ENCODE measurements at regions not wholly inside any gene's neighbourhood (a gene's known extent, or its start where the extent isn't known, plus 50 kb on each side); places are given as distances from the start of the nearest gene placed in this dataset.

- H3K36me3 ChIP-seq (replicated peaks in 1 of 2; ENCODE audit: insufficient read depth in 1 of 2, low read depth in 2 of 2) = no peaks in the 10 kb centered on the region
- WGBS, 2 donors = 69 to 83% methylated on average over 3 of the region's 3 CpGs
- TF ChIP-seq POLR2A (IDR thresholded peaks at IDR 0.05) = no peak
- no peak for TF ChIP-seq CTCF (IDR thresholded peaks at IDR 0.05)
- DNase-seq = no peak
- H3K9me3 ChIP-seq = no peaks in the 10 kb centered on the region
- H3K27me3 ChIP-seq = no peaks in the 10 kb centered on the region
- intact Hi-C loops (cut with DNase I) = no loop called here
- no peaks in the 10 kb centered on the region for H3K4me1 ChIP-seq
- no peak overlapping the region for H3K4me3 ChIP-seq
- ATAC-seq = no peak
- H3K27ac ChIP-seq = no peak overlapping the region
These were observed 1165.2 kb upstream of the PRKX start for GRCh38 chrX:4878640-4879039.

- Histone ChIP-seq H3K27ac (no peak overlapping the region), H3K9me3 (no peaks in the 10 kb centered on the region), H3K36me3 (replicated peaks in 1 of 2; ENCODE audit: insufficient read depth in 1 of 2, low read depth in 2 of 2) (no peaks in the 10 kb centered on the region), H3K27me3 (no peaks in the 10 kb centered on the region), H3K4me1 (no peaks in the 10 kb centered on the region), H3K4me3 (no peak overlapping the region)
- intact Hi-C loops (cut with DNase I) = no loop called here
- WGBS, 2 donors = 42 to 59% methylated on average over 3 of the region's 3 CpGs
- no peak for ATAC-seq
- TF ChIP-seq POLR2A (IDR thresholded peaks at IDR 0.05) (no peak), CTCF (IDR thresholded peaks at IDR 0.05) (no peak)
- no peak for DNase-seq
These were observed 1162.8 kb upstream of the PRKX start for GRCh38 chrX:4876268-4876667.

GRCh38 chrX:4851534-4851933 is 1138.1 kb upstream of the PRKX start:
- no peak for DNase-seq
- H3K4me1 ChIP-seq = no peaks in the 10 kb centered on the region
- 95 to 100% methylated on average over 2 of the region's 2 CpGs for whole genome bisulfite sequencing, 2 donors
- H3K4me3 ChIP-seq = no peak overlapping the region
- H3K27me3 ChIP-seq = no peaks in the 10 kb centered on the region
- ATAC-seq = no peak
- intact Hi-C loops (cut with DNase I) = no loop called here
- H3K27ac ChIP-seq = no peak overlapping the region
- no peaks in the 10 kb centered on the region for H3K36me3 ChIP-seq (replicated peaks in 1 of 2; ENCODE audit: insufficient read depth in 1 of 2, low read depth in 2 of 2)
- H3K9me3 ChIP-seq = no peaks in the 10 kb centered on the region
- no peak for TF ChIP-seq CTCF (IDR thresholded peaks at IDR 0.05)
- TF ChIP-seq POLR2A (IDR thresholded peaks at IDR 0.05) = no peak

GRCh38 chrX:4850312-4850711 is 1136.9 kb upstream of the PRKX start:
- H3K4me1 ChIP-seq = no peaks in the 10 kb centered on the region
- H3K4me3 ChIP-seq = no peak overlapping the region
- H3K36me3 ChIP-seq (replicated peaks in 1 of 2; ENCODE audit: insufficient read depth in 1 of 2, low read depth in 2 of 2) = no peaks in the 10 kb centered on the region
- no peaks in the 10 kb centered on the region for H3K27me3 ChIP-seq
- ATAC-seq (no peak), DNase-seq (no peak)
- intact Hi-C loops (cut with DNase I) = no loop called here
- whole genome bisulfite sequencing, 2 donors = 69 to 76% methylated on average over 4 of the region's 4 CpGs
- no peaks in the 10 kb centered on the region for H3K9me3 ChIP-seq
- H3K27ac ChIP-seq = no peak overlapping the region
- TF ChIP-seq CTCF (IDR thresholded peaks at IDR 0.05) = no peak
- TF ChIP-seq POLR2A (IDR thresholded peaks at IDR 0.05) = no peak

- DNase-seq (peak in 1 of 4 donors; percentile 16), ATAC-seq (no peak)
- H3K36me3 ChIP-seq (replicated peaks in 1 of 2; ENCODE audit: insufficient read depth in 1 of 2, low read depth in 2 of 2) = no peaks in the 10 kb centered on the region
- no peaks in the 10 kb centered on the region for H3K27me3 ChIP-seq
- intact Hi-C loops (cut with DNase I) = no loop called here
- no peaks in the 10 kb centered on the region for H3K9me3 ChIP-seq
- no peak for TF ChIP-seq POLR2A (IDR thresholded peaks at IDR 0.05)
- TF ChIP-seq CTCF (IDR thresholded peaks at IDR 0.05) = no peak
- H3K27ac ChIP-seq = no peak overlapping the region
- no peak overlapping the region for H3K4me3 ChIP-seq
- H3K4me1 ChIP-seq = no peaks in the 10 kb centered on the region
- WGBS, 2 donors = 49 to 61% methylated on average over 4 of the region's 4 CpGs
These were observed 1130.9 kb upstream of the PRKX start for GRCh38 chrX:4844376-4844775.
